H1 (cell line): ENCODE measurements at regions not wholly inside any gene's neighbourhood (a gene's known extent, or its start where the extent isn't known, plus 50 kb on each side); places are given as distances from the start of the nearest gene placed in this dataset.
A peak's percentile ranks its signal among the peaks of the same experiment; 100 is the strongest.

Experiments
- CTCF ChIP-seq, 3 experiments: IDR thresholded peaks; 1 replicate in 2 of 3; 2 replicates in 1 of 3; pipeline versions ENCODE4 v1.5.1 to v1.6.1; 2011; ENCODE audit warnings: low read length in 3 of 3, mild to moderate bottlenecking in 3 of 3, inconsistent platforms in 2 of 3, low read depth in 1 of 3, moderate library complexity in 1 of 3; ENCODE audit not compliant: insufficient read depth in 1 of 3; ENCODE audit errors: control extremely low read depth in 1 of 3
- E2F6 ChIP-seq: IDR thresholded peaks from 2 replicates; pipeline ENCODE4 v1.6.1; 2012; ENCODE audit warnings: inconsistent platforms
- EP300 ChIP-seq, 2 experiments: IDR thresholded peaks; 1 replicate in 1 of 2; 2 replicates in 1 of 2; pipeline ENCODE4 v1.6.1; 2011 to 2012; ENCODE audit warnings: low read depth in 2 of 2, low read length in 2 of 2, mild to moderate bottlenecking in 2 of 2, borderline replicate concordance in 1 of 2, inconsistent platforms in 1 of 2, moderate library complexity in 1 of 2
- JUN ChIP-seq: IDR thresholded peaks from 2 replicates; pipeline ENCODE4 v1.6.1; 2011; ENCODE audit warnings: low read depth, mild to moderate bottlenecking, improper control_type of control experiment, low read length
- POLR2A ChIP-seq, 2 experiments: IDR thresholded peaks; 1 replicate in 1 of 2; 2 replicates in 1 of 2; pipeline ENCODE4 v1.6.1; 2011; ENCODE audit warnings: low read depth in 2 of 2, low read length in 2 of 2, mild to moderate bottlenecking in 2 of 2; ENCODE audit errors: control extremely low read depth in 1 of 2
- RNF2 ChIP-seq: fragments of 200-900, 300-1000 bp; sonication (generic); IDR thresholded peaks from 2 replicates; pipeline ENCODE4 v1.7.1; 2016; ENCODE audit warnings: borderline replicate concordance, low read depth, mild to moderate bottlenecking, antibody characterized with exemption, low read length; ENCODE audit not compliant: poor library complexity, severe bottlenecking; ENCODE audit errors: missing control alignments

GRCh38 chr1:58047265-58047858 is 499.2 kb downstream of the OMA1 start:
- peak; percentile 71 to 97 (median 85) for TF ChIP-seq CTCF (IDR thresholded peaks at IDR 0.05; ENCODE audit: control extremely low read depth in 1 of 3, insufficient read depth in 1 of 3, low read depth in 1 of 3, low read length in 3 of 3)
- no peak for TF ChIP-seq POLR2A (IDR thresholded peaks at IDR 0.05; ENCODE audit: control extremely low read depth in 1 of 2, low read depth in 2 of 2, low read length in 2 of 2)
- no peak for TF ChIP-seq JUN
- no peak for TF ChIP-seq RNF2
- TF ChIP-seq EP300 (IDR thresholded peaks at IDR 0.05; ENCODE audit: borderline replicate concordance in 1 of 2, low read depth in 2 of 2, low read length in 2 of 2): no peak
- TF ChIP-seq E2F6: peak; percentile 82
